ENCODE measurements at regions not wholly inside any gene's neighbourhood (a gene's known extent, or its start where the extent isn't known, plus 50 kb on each side); places are given as distances from the start of the nearest gene placed in this dataset.

- H3K4me3 ChIP-seq (ENCODE audit: low read depth, low read length): no peak overlapping the region
- H3K9me3 ChIP-seq (ENCODE audit: severe bottlenecking): no peaks in the 10 kb centered on the region
- H3K36me3 ChIP-seq: no peaks in the 10 kb centered on the region
- no peak overlapping the region for H3K27ac ChIP-seq
- no peak for DNase-seq
- no peak for TF ChIP-seq CTCF (IDR thresholded peaks at IDR 0.05; ENCODE audit: low read depth, low read length)
- H3K27me3 ChIP-seq (ENCODE audit: insufficient read depth, low read depth, severe bottlenecking): no peaks in the 10 kb centered on the region
Measured at GRCh38 chr9:105098370-105098769, 146.1 kb upstream of the SLC44A1 start.

GRCh38 chr9:105103776-105104175, 140.7 kb upstream of the SLC44A1 start:
- no peak for DNase-seq
- H3K9me3 ChIP-seq (ENCODE audit: severe bottlenecking): peaks cover 3% of the 10 kb centered on the region
- TF ChIP-seq CTCF (IDR thresholded peaks at IDR 0.05; ENCODE audit: low read depth, low read length): no peak

GRCh38 chr9:105114318-105114717, 130.1 kb upstream of the SLC44A1 start:
- no peak for DNase-seq
- no peak for TF ChIP-seq CTCF (IDR thresholded peaks at IDR 0.05; ENCODE audit: low read depth, low read length)
- no peak overlapping the region for H3K4me3 ChIP-seq (ENCODE audit: low read depth, low read length)
- no peaks in the 10 kb centered on the region for H3K27me3 ChIP-seq (ENCODE audit: insufficient read depth, low read depth, severe bottlenecking)
- H3K9me3 ChIP-seq (ENCODE audit: severe bottlenecking): no peaks in the 10 kb centered on the region
- no peak overlapping the region for H3K27ac ChIP-seq
- H3K36me3 ChIP-seq: no peaks in the 10 kb centered on the region

More at GRCh38 chr9:105103776-105104175, 140.7 kb upstream of the SLC44A1 start:
- H3K27me3 ChIP-seq (ENCODE audit: insufficient read depth, low read depth, severe bottlenecking): no peaks in the 10 kb centered on the region
- no peak overlapping the region for H3K4me3 ChIP-seq (ENCODE audit: low read depth, low read length)
- H3K27ac ChIP-seq: no peak overlapping the region
- no peaks in the 10 kb centered on the region for H3K36me3 ChIP-seq

- Histone ChIP-seq H3K27me3 (ENCODE audit: insufficient read depth, low read depth, severe bottlenecking) (no peaks in the 10 kb centered on the region), H3K9me3 (ENCODE audit: severe bottlenecking) (no peaks in the 10 kb centered on the region), H3K36me3 (no peaks in the 10 kb centered on the region), H3K4me3 (ENCODE audit: low read depth, low read length) (no peak overlapping the region), H3K27ac (peak overlapping the region; percentile 35; the same call in 1 of the 2 replicates)
- no peak for TF ChIP-seq CTCF (IDR thresholded peaks at IDR 0.05; ENCODE audit: low read depth, low read length)
- peak; percentile 30 for DNase-seq
Measured at GRCh38 chr9:105114964-105115728, 129.3 kb upstream of the SLC44A1 start.

GRCh38 chr9:105116052-105116868, 128.2 kb upstream of the SLC44A1 start:
- TF ChIP-seq CTCF (IDR thresholded peaks at IDR 0.05; ENCODE audit: low read depth, low read length): no peak
- no peaks in the 10 kb centered on the region for H3K27me3 ChIP-seq (ENCODE audit: insufficient read depth, low read depth, severe bottlenecking)
- H3K4me3 ChIP-seq (ENCODE audit: low read depth, low read length): no peak overlapping the region
- DNase-seq: no peak
- H3K9me3 ChIP-seq (ENCODE audit: severe bottlenecking): no peaks in the 10 kb centered on the region
- H3K27ac ChIP-seq: no peak overlapping the region
- no peaks in the 10 kb centered on the region for H3K36me3 ChIP-seq
